Uterus (tissue), 3 donors: ENCODE measurements at regions not wholly inside any gene's neighbourhood (a gene's known extent, or its start where the extent isn't known, plus 50 kb on each side); places are given as distances from the start of the nearest gene placed in this dataset.

Experiments
- DNase-seq, 2 donors: peaks; one replicate each; pipeline ENCODE4 v3.0.0-alpha.2; 2019 to 2020
- H3K27ac ChIP-seq, 2 donors: fragments of 200-600 bp; sonication (generic); 1 replicate in 1 of 2; 2 replicates in 1 of 2; pipeline ENCODE4 v1.5.1; 2016 to 2018
- H3K27me3 ChIP-seq, 2 donors: fragments of 200-600 bp; sonication (generic); one replicate each; pipeline ENCODE4 v1.5.1; 2018 to 2019; ENCODE audit warnings: control low read depth in 1 of 2
- H3K36me3 ChIP-seq, 2 donors: fragments of 200-600 bp; sonication (generic); one replicate each; pipeline ENCODE4 v1.5.1; 2019; ENCODE audit warnings: control low read depth in 1 of 2
- H3K4me1 ChIP-seq, 2 donors: fragments of 200-600 bp; sonication (generic); one replicate each; pipeline ENCODE4 v1.5.1; 2018 to 2019; ENCODE audit warnings: control low read depth in 1 of 2
- H3K4me3 ChIP-seq, 2 donors: fragments of 200-600 bp; sonication (generic); 1 replicate in 1 of 2; 2 replicates in 1 of 2; pipeline ENCODE4 v1.5.1; 2018 to 2019; ENCODE audit warnings: mild to moderate bottlenecking in 1 of 2
- H3K9me3 ChIP-seq, 2 donors: fragments of 200-600 bp; sonication (generic); one replicate each; pipeline ENCODE4 v1.5.1; 2019; ENCODE audit warnings: control low read depth in 1 of 2
- POLR2A ChIP-seq, 2 donors: fragments of 450-650 bp; IDR thresholded peaks; one replicate each; pipeline ENCODE4 v1.6.1; 2016; ENCODE audit warnings: antibody characterized with exemption in 2 of 2, mild to moderate bottlenecking in 1 of 2, moderate library complexity in 1 of 2
- intact Hi-C: fragments of 100-400 bp; cut with DNase I; formaldehyde crosslinking; loops from one replicate; pipeline ENCODE4 v1.15.1; 2023; ENCODE audit warnings: low total_unique reads
- TF ChIP-seq, protein P1 (sequence below), 4 experiments: fragments of 200-600 bp in 2 of 4; fragments of 450-650 bp in 2 of 4; sonication (generic) in 2 of 4; IDR thresholded peaks; one replicate each; pipeline ENCODE4 v1.5.1; 2016 to 2019; ENCODE audit warnings: antibody characterized with exemption in 4 of 4, mild to moderate bottlenecking in 2 of 4, moderate library complexity in 1 of 4
- donor health status: DM: yes; HTN: yes; CAD: no.

- TF ChIP-seq, protein P1, sequence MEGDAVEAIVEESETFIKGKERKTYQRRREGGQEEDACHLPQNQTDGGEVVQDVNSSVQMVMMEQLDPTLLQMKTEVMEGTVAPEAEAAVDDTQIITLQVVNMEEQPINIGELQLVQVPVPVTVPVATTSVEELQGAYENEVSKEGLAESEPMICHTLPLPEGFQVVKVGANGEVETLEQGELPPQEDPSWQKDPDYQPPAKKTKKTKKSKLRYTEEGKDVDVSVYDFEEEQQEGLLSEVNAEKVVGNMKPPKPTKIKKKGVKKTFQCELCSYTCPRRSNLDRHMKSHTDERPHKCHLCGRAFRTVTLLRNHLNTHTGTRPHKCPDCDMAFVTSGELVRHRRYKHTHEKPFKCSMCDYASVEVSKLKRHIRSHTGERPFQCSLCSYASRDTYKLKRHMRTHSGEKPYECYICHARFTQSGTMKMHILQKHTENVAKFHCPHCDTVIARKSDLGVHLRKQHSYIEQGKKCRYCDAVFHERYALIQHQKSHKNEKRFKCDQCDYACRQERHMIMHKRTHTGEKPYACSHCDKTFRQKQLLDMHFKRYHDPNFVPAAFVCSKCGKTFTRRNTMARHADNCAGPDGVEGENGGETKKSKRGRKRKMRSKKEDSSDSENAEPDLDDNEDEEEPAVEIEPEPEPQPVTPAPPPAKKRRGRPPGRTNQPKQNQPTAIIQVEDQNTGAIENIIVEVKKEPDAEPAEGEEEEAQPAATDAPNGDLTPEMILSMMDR (IDR thresholded peaks at IDR 0.05), result no peak
- TF ChIP-seq POLR2A (IDR thresholded peaks at IDR 0.05), result no peak
- no peak overlapping the region for H3K27ac ChIP-seq
- no peaks in the 10 kb centered on the region for H3K9me3 ChIP-seq
- H3K27me3 ChIP-seq, result no peaks in the 10 kb centered on the region
- H3K36me3 ChIP-seq, result no peaks in the 10 kb centered on the region
- no peak overlapping the region for H3K4me3 ChIP-seq
- DNase-seq, result no peak
- H3K4me1 ChIP-seq, result no peaks in the 10 kb centered on the region
- intact Hi-C loops, result no loop called here
Measured at GRCh38 chr2:136212426-136213378, 94.8 kb upstream of the CXCR4 start.

DNA sequence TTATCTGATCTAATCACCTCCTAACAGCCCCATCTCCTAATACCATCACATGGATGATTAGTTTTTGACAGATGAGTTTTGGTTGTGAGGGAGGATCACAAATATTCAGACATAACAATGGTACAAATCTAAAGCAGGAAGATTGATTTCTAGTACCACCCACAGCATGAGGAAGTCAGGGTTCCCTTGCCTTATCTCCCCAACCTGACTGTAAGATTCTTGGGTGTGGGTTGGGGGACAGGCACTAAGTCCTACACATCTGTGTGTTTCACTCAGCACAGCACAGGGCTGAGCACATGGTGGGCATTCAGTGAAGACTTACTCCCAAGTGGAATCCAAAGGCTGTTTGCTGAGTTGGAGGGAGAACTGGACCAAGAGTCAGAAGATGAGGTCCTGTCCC is 93.8 kb upstream of the CXCR4 start:
- Histone ChIP-seq H3K27ac (no peak overlapping the region), H3K27me3 (no peaks in the 10 kb centered on the region), H3K4me3 (no peak overlapping the region), H3K9me3 (no peaks in the 10 kb centered on the region), H3K36me3 (no peaks in the 10 kb centered on the region), H3K4me1 (no peaks in the 10 kb centered on the region)
- no peak for DNase-seq
- TF ChIP-seq, protein P1 (IDR thresholded peaks at IDR 0.05), result no peak
- TF ChIP-seq POLR2A (IDR thresholded peaks at IDR 0.05), result no peak
- intact Hi-C loops, result no loop called here

DNA sequence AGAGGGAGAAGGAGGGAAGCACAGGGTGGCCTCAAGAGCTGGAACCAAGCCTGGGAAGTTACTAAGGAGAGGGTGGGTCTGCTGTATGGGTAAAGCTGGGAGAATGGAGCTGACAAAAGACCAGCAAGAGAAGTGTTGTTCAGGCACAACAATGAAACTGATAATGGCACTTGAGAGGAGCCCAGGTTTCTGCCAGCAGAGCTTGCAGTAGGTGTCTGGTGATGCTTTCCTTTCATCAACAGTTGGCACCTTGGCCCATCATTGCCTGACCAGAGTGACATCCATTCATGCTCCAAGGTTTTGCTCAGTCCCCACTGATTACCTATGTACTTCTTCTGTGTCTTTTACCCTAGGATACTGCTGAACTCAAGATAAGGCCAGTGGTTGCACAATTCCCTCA is 92.9 kb upstream of the CXCR4 start:
- TF ChIP-seq POLR2A (IDR thresholded peaks at IDR 0.05), result no peak
- TF ChIP-seq, protein P1 (IDR thresholded peaks at IDR 0.05), result no peak
- intact Hi-C loops, result no loop called here
- no peak for DNase-seq
- no peaks in the 10 kb centered on the region for H3K36me3 ChIP-seq
- no peaks in the 10 kb centered on the region for H3K9me3 ChIP-seq
- no peak overlapping the region for H3K4me3 ChIP-seq
- no peak overlapping the region for H3K27ac ChIP-seq
- H3K27me3 ChIP-seq, result no peaks in the 10 kb centered on the region
- H3K4me1 ChIP-seq, result no peaks in the 10 kb centered on the region

DNA sequence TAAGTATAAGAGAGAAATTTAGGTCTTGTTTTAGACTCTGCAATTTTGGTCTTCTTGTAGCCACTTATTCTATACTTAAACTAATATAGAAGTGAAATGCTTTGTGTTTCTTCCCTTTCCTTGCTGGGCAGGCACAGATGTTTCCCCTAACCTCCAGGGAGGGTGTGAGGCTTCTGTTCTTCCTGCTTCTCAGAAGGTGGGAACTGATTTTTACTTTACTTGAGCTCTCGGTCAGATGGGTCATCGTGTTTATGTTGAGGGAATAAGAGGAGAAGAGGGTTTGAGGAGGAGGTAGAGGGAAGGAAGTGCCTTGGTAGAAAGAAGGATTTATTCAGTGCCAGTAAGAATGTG is 92.5 kb upstream of the CXCR4 start:
- no peaks in the 10 kb centered on the region for H3K27me3 ChIP-seq
- H3K36me3 ChIP-seq, result no peaks in the 10 kb centered on the region
- H3K4me3 ChIP-seq, result no peak overlapping the region
- intact Hi-C loops, result no loop called here
- no peak overlapping the region for H3K27ac ChIP-seq
- no peak for DNase-seq
- TF ChIP-seq POLR2A (IDR thresholded peaks at IDR 0.05), result no peak
- TF ChIP-seq, protein P1 (IDR thresholded peaks at IDR 0.05), result no peak
- H3K9me3 ChIP-seq, result no peaks in the 10 kb centered on the region
- H3K4me1 ChIP-seq, result no peaks in the 10 kb centered on the region

GRCh38 chr2:136209561-136210454 is 91.9 kb upstream of the CXCR4 start:
- Histone ChIP-seq H3K27me3 (no peaks in the 10 kb centered on the region), H3K36me3 (no peaks in the 10 kb centered on the region), H3K9me3 (no peaks in the 10 kb centered on the region), H3K4me3 (no peak overlapping the region), H3K27ac (no peak overlapping the region), H3K4me1 (no peaks in the 10 kb centered on the region)
- intact Hi-C loops, result no loop called here
- no peak for DNase-seq
- no peak for TF ChIP-seq POLR2A (IDR thresholded peaks at IDR 0.05)
- TF ChIP-seq, protein P1 (IDR thresholded peaks at IDR 0.05), result no peak
